Transverse colon (tissue), 4 donors: ENCODE measurements at regions not wholly inside any gene's neighbourhood (a gene's known extent, or its start where the extent isn't known, plus 50 kb on each side); places are given as distances from the start of the nearest gene placed in this dataset.

Experiments
- DNase-seq: peaks from one replicate; pipeline ENCODE4 v3.0.0-alpha.2; 2019
- H3K27ac ChIP-seq, 4 donors: fragments of 200-600 bp; sonication (generic); 2 replicates each; pipeline ENCODE4 v1.5.1; 2016 to 2018; ENCODE audit warnings: inconsistent platforms in 4 of 4
- H3K27me3 ChIP-seq: fragments of 200-600 bp; sonication (generic); 2 replicates; pipeline ENCODE4 v1.5.1; 2017; ENCODE audit warnings: inconsistent platforms
- H3K36me3 ChIP-seq, 4 donors: fragments of 200-600 bp; sonication (generic); 2 replicates each; pipeline ENCODE4 v1.5.1; 2017 to 2019; ENCODE audit warnings: inconsistent platforms in 4 of 4
- H3K4me1 ChIP-seq, 4 donors: fragments of 200-600 bp; sonication (generic); 2 replicates each; pipeline ENCODE4 v1.5.1; 2017 to 2020; ENCODE audit warnings: inconsistent platforms in 4 of 4
- H3K4me3 ChIP-seq, 4 donors: fragments of 200-600 bp; sonication (generic); 1 replicate in 1 of 4; 2 replicates in 3 of 4; pipeline versions ENCODE4 v1.5.1 to v1.6.1; 2017 to 2019; ENCODE audit warnings: inconsistent platforms in 4 of 4
- H3K9me3 ChIP-seq, 2 donors: fragments of 200-600 bp; sonication (generic); 2 replicates each; pipeline ENCODE4 v1.5.1; 2017 to 2019; ENCODE audit warnings: inconsistent platforms in 2 of 2
- EP300 ChIP-seq: sonication (generic); formaldehyde crosslinking; IDR thresholded peaks from one replicate; pipeline ENCODE4 v1.6.1; 2017; ENCODE audit warnings: antibody characterized with exemption, low read depth
- POLR2A ChIP-seq: fragments of 450-650 bp; IDR thresholded peaks from one replicate; pipeline ENCODE4 v1.6.1; 2016; ENCODE audit warnings: antibody characterized with exemption, mild to moderate bottlenecking, moderate library complexity
- POLR2AphosphoS5 ChIP-seq, 3 donors: sonication (generic); formaldehyde crosslinking; IDR thresholded peaks; one replicate each; pipeline ENCODE4 v1.6.1; 2016; ENCODE audit warnings: antibody characterized with exemption in 3 of 3
- WGBS, 2 donors: methylation state at CpG; one replicate each; pipeline ENCODE4 v1.1.5; 2018; ENCODE audit warnings: low coverage in 1 of 2; 5-methylcytosine and 5-hydroxymethylcytosine counted together
- in situ Hi-C, 4 donors: fragments of 200-750 bp; cut with MboI; loops; one replicate each; pipeline versions ENCODE4 v1.15.0 to v1.15.1; 2017; ENCODE audit warnings: low sequenced_read_pairs in 3 of 4, low pct_ligation_motif_present in 1 of 4, low pct_unique_long_range_greater_than_20kb in 1 of 4
- intact Hi-C: fragments of 100-400 bp; cut with DNase I; formaldehyde crosslinking; loops from one replicate; pipeline ENCODE4 v1.15.1; 2023; ENCODE audit warnings: low total_unique reads
- TF ChIP-seq, protein P1 (sequence below), 5 experiments: fragments of 200-600 bp in 3 of 5; fragments of 450-650 bp in 2 of 5; sonication (generic) in 3 of 5; IDR thresholded peaks; 1 replicate in 2 of 5; 2 replicates in 3 of 5; pipeline ENCODE4 v1.5.1; 2016 to 2017; ENCODE audit warnings: antibody characterized with exemption in 5 of 5, inconsistent platforms in 3 of 5, mild to moderate bottlenecking in 2 of 5, moderate library complexity in 1 of 5

DNA sequence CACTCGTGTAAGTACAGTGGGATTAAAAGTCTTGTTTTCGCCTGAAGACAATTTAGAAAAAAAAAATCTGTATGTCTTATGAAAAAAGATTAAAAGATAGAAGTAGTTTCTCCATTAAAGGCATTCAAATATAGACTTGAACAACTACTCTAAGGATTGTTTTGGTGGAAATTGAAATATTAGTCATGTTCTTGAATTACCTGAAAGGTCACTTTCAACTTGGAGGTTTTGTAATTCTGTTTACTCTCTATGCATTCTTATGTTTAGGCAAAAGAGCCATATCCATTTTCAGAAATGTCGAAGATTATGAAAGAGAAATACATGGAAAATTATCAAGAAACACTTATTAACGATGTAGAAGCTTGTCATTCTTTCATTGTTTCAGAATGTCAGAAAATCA lies 373.7 kb downstream of the ARL4A start:
- in situ Hi-C loops = no loop called here
- 76 to 90% methylated on average over 4 of the region's 4 CpGs for WGBS, 2 donors
- no peak overlapping the region for H3K27ac ChIP-seq
- no peak for DNase-seq
- no peaks in the 10 kb centered on the region for H3K36me3 ChIP-seq
- no peak overlapping the region for H3K4me3 ChIP-seq
- no peaks in the 10 kb centered on the region for H3K9me3 ChIP-seq
- intact Hi-C loops = no loop called here
- no peaks in the 10 kb centered on the region for H3K27me3 ChIP-seq
- H3K4me1 ChIP-seq = peaks cover 0 to 7% (median 0%) of the 10 kb centered on the region in 4 donors
- TF ChIP-seq EP300 (no peak), POLR2A (no peak), POLR2AphosphoS5 (IDR thresholded peaks at IDR 0.05) (no peak)
- TF ChIP-seq, protein P1, sequence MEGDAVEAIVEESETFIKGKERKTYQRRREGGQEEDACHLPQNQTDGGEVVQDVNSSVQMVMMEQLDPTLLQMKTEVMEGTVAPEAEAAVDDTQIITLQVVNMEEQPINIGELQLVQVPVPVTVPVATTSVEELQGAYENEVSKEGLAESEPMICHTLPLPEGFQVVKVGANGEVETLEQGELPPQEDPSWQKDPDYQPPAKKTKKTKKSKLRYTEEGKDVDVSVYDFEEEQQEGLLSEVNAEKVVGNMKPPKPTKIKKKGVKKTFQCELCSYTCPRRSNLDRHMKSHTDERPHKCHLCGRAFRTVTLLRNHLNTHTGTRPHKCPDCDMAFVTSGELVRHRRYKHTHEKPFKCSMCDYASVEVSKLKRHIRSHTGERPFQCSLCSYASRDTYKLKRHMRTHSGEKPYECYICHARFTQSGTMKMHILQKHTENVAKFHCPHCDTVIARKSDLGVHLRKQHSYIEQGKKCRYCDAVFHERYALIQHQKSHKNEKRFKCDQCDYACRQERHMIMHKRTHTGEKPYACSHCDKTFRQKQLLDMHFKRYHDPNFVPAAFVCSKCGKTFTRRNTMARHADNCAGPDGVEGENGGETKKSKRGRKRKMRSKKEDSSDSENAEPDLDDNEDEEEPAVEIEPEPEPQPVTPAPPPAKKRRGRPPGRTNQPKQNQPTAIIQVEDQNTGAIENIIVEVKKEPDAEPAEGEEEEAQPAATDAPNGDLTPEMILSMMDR (IDR thresholded peaks at IDR 0.05) = no peak

DNA sequence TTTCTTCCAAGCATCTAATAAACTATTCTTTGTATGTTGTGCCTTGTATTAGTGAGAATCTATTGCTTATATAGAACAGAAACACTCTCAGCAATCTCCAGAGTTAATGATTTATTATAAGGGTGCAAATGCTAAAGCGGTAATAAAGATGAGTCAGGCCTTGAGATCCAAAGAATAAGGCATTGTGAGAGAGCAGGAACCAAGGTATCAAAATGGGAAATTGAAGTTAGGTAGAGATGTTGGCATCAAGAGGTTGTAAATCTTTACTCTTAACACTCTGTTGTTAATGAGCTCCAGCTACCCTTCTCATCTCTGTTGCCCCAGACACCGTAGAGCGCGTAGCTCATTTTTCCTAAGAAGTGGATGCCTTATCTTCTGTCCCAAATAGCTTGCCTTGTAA lies 375.2 kb downstream of the ARL4A start:
- Histone ChIP-seq H3K36me3 (no peaks in the 10 kb centered on the region), H3K27me3 (no peaks in the 10 kb centered on the region), H3K9me3 (no peaks in the 10 kb centered on the region), H3K4me1 (no peaks in the 10 kb centered on the region), H3K4me3 (no peak overlapping the region), H3K27ac (no peak overlapping the region)
- 66 to 68% methylated on average over 4 of the region's 4 CpGs for WGBS, 2 donors
- intact Hi-C loops = no loop called here
- DNase-seq = no peak
- TF ChIP-seq POLR2AphosphoS5 (IDR thresholded peaks at IDR 0.05) = no peak
- no peak for TF ChIP-seq EP300
- TF ChIP-seq POLR2A = no peak
- TF ChIP-seq, protein P1 (IDR thresholded peaks at IDR 0.05) = no peak
- in situ Hi-C loops = no loop called here

DNA sequence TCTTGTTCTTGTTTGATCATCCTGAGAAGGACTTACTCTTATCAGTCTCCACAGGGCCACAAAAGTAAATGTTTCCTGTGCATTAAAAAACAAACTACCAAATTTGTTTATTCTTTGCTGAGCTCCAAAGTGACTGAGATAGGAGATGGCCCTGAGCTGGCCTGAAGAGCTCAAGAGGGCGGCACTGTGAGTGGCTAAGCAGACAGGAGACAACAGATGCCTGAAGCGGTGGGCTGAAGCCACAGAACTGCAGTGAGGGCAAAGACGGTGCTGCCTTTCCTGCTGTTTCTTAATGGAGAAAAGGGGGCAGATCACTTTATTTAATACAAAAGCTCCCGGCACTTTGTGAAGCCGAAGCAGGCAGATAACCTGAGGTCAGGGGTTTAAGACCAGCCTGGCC lies 379.6 kb downstream of the ARL4A start:
- Histone ChIP-seq H3K36me3 (no peaks in the 10 kb centered on the region), H3K4me1 (no peaks in the 10 kb centered on the region), H3K4me3 (no peak overlapping the region), H3K27ac (no peak overlapping the region), H3K27me3 (no peaks in the 10 kb centered on the region), H3K9me3 (no peaks in the 10 kb centered on the region)
- WGBS, 2 donors = 85% methylated on average over 5 of the region's 5 CpGs; no CpG with 5 or more reads in 1 of the 2 donors
- intact Hi-C loops (no loop called here), in situ Hi-C loops (no loop called here)
- no peak for DNase-seq
- TF ChIP-seq POLR2AphosphoS5 (IDR thresholded peaks at IDR 0.05) = no peak
- TF ChIP-seq, protein P1 (IDR thresholded peaks at IDR 0.05) = no peak
- TF ChIP-seq EP300 = no peak
- TF ChIP-seq POLR2A = no peak

DNA sequence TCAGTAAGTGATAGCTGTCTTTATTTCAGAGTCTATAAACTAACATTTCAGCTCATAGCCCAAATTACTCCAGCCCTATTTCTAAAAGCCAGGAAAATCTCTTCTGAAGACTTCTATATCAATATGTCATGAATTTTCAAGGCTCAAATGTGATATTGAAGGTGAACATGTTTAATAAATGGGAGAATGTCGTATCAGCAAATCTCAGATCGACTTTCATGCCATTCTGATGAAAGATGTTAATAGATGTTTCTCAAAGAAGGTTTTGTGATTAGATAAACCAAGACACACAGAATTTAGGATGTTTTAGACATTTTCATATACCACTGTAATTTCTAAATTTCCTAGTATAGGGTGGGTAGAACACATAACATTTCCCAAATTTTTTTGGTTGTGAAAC lies 380.6 kb downstream of the ARL4A start:
- no peak for DNase-seq
- in situ Hi-C loops = no loop called here
- H3K4me3 ChIP-seq = no peak overlapping the region
- WGBS, 2 donors = 60 to 84% methylated on average over 2 of the region's 2 CpGs
- H3K9me3 ChIP-seq = no peaks in the 10 kb centered on the region
- intact Hi-C loops = no loop called here
- no peak overlapping the region for H3K27ac ChIP-seq
- no peaks in the 10 kb centered on the region for H3K36me3 ChIP-seq
- H3K27me3 ChIP-seq = no peaks in the 10 kb centered on the region
- no peaks in the 10 kb centered on the region for H3K4me1 ChIP-seq
- TF ChIP-seq EP300 (no peak), POLR2A (no peak), POLR2AphosphoS5 (IDR thresholded peaks at IDR 0.05) (no peak)
- TF ChIP-seq, protein P1 (IDR thresholded peaks at IDR 0.05) = no peak
